Spleen (tissue), 11 donors: ENCODE measurements at regions not wholly inside any gene's neighbourhood (a gene's known extent, or its start where the extent isn't known, plus 50 kb on each side); places are given as distances from the start of the nearest gene placed in this dataset.
"Not testable (repeated sequence)": the region's sequence is repeated elsewhere in the genome, so short reads cannot be mapped to it uniquely, and the experiment has no call there.

Source experiments
- DNase-seq: peaks from one replicate; pipeline ENCODE4 v3.0.0-alpha.2; 2020
- H3K27ac ChIP-seq, 8 donors: fragments of 200-600 bp; sonication (generic) in 7 of 8; 1 replicate in 4 of 8; 2 replicates in 4 of 8; pipeline versions ENCODE4 v1.5.0 to v1.8.0; 2016 to 2021; ENCODE audit warnings: inconsistent platforms in 4 of 8, mild to moderate bottlenecking in 4 of 8, moderate library complexity in 1 of 8
- H3K27me3 ChIP-seq, 7 donors: fragments of 200-600 bp; sonication (generic) in 6 of 7; replicated peaks in 1 of 7; 1 replicate in 4 of 7; 2 replicates in 3 of 7; pipeline versions ENCODE4 v1.5.0 to v1.8.0; 2016 to 2021; ENCODE audit warnings: inconsistent platforms in 3 of 7, mild to moderate bottlenecking in 1 of 7
- H3K36me3 ChIP-seq, 6 donors: fragments of 200-600 bp; sonication (generic) in 5 of 6; 1 replicate in 4 of 6; 2 replicates in 2 of 6; pipeline versions ENCODE4 v1.5.0 to v1.8.0; 2016 to 2021; ENCODE audit warnings: inconsistent platforms in 2 of 6
- H3K4me1 ChIP-seq, 6 donors: fragments of 200-600 bp; sonication (generic) in 5 of 6; 1 replicate in 3 of 6; 2 replicates in 3 of 6; pipeline versions ENCODE4 v1.5.0 to v1.8.0; 2016 to 2021; ENCODE audit warnings: inconsistent platforms in 3 of 6
- H3K4me3 ChIP-seq, 8 donors: fragments of 200-600 bp; sonication (generic) in 7 of 8; 1 replicate in 4 of 8; 2 replicates in 4 of 8; pipeline versions ENCODE4 v1.5.0 to v1.8.0; 2016 to 2021; ENCODE audit warnings: inconsistent platforms in 4 of 8, mild to moderate bottlenecking in 4 of 8, moderate library complexity in 2 of 8
- H3K9me3 ChIP-seq, 8 donors: fragments of 200-600 bp; sonication (generic) in 7 of 8; 1 replicate in 4 of 8; 2 replicates in 4 of 8; pipeline versions ENCODE4 v1.5.0 to v1.8.0; 2016 to 2021; ENCODE audit warnings: inconsistent platforms in 4 of 8
- CTCF ChIP-seq, 11 experiments: fragments of 200-600 bp in 7 of 11; fragments of 450-650 bp in 4 of 11; sonication (generic) in 4 of 11; IDR thresholded peaks in 8 of 11; conservative IDR thresholded peaks in 3 of 11; 1 replicate in 7 of 11; 2 replicates in 4 of 11; pipeline versions ENCODE4 v1.4.0 to v1.8.0; 2016 to 2021; ENCODE audit warnings: antibody characterized with exemption in 11 of 11, inconsistent platforms in 4 of 11, mild to moderate bottlenecking in 1 of 11
- POLR2A ChIP-seq, 3 donors: fragments of 450-650 bp; IDR thresholded peaks; one replicate each; pipeline ENCODE4 v1.5.1; 2017; ENCODE audit warnings: antibody characterized with exemption in 3 of 3, mild to moderate bottlenecking in 1 of 3
- POLR2AphosphoS5 ChIP-seq, 3 donors: sonication (generic); formaldehyde crosslinking; IDR thresholded peaks; one replicate each; pipeline ENCODE4 v1.5.1; 2017; ENCODE audit warnings: antibody characterized with exemption in 3 of 3
- WGBS, 5 donors: extraction: QIAGEN DNeasy Blood & Tissue Kit in 3 of 5; methylation state at CpG; one replicate each; pipeline versions ENCODE4 v1.1.5 to v1.1.7; 2013 to 2018; 5-methylcytosine and 5-hydroxymethylcytosine counted together
- intact Hi-C: fragments of 100-400 bp; cut with DNase I; formaldehyde crosslinking; loops from one replicate; pipeline ENCODE4 v1.15.0; 2023; ENCODE audit warnings: low total_unique reads
- donor health status: healthy with polysubstance abuse.
- donor health status: DM: no; HTN: no; CAD: no; lungs with moderate emphysema.
- donor health status: DM: no; HTN: no; CAD: no.
- donor health status: Bipolar disorder and iron deficiency.
- donor health status: healthy.
- donor health status: DM: no; HTN: no; CAD: no.
- donor health status: DM: yes; HTN: yes; CAD: no.

- Histone ChIP-seq H3K27ac (peak overlapping the region in 7 of 8 donors; percentile 35 to 82 (median 71)), H3K27me3 (no peaks in the 10 kb centered on the region), H3K9me3 (no peaks in the 10 kb centered on the region), H3K4me3 (peak overlapping the region in 1 of 8 donors; percentile 25), H3K4me1 (peaks cover 0 to 41% (median 15%) of the 10 kb centered on the region in 6 donors), H3K36me3 (peaks cover 0 to 24% (median 0%) of the 10 kb centered on the region in 6 donors)
- 39 to 71% (median 56%) methylated on average over 5 of the region's 5 CpGs for WGBS, 5 donors
- TF ChIP-seq POLR2AphosphoS5 (IDR thresholded peaks at IDR 0.05): no peak
- TF ChIP-seq POLR2A (IDR thresholded peaks at IDR 0.05): no peak
- TF ChIP-seq CTCF (IDR thresholded peaks at IDR 0.05 in 8 of 11, conservative IDR thresholded peaks at IDR 0.05 in 3 of 11): no peak
- intact Hi-C loops: no loop called here
- no peak for DNase-seq
Measured at GRCh38 chr16:29126616-29127015, 141.8 kb downstream of the LAT start.

GRCh38 chr16:29126057-29126494, 141.2 kb downstream of the LAT start:
- peak overlapping the region in 7 of 8 donors; percentile 35 to 82 (median 71) for H3K27ac ChIP-seq
- no peaks in the 10 kb centered on the region for H3K9me3 ChIP-seq
- peak overlapping the region in 1 of 8 donors; percentile 25 for H3K4me3 ChIP-seq
- 36 to 72% (median 44%) methylated on average over 15 of the region's 15 CpGs for WGBS, 5 donors
- no peaks in the 10 kb centered on the region for H3K27me3 ChIP-seq
- H3K4me1 ChIP-seq: peaks cover 0 to 40% (median 15%) of the 10 kb centered on the region in 6 donors
- intact Hi-C loops: no loop called here
- TF ChIP-seq POLR2A (IDR thresholded peaks at IDR 0.05): no peak
- no peak for TF ChIP-seq CTCF (IDR thresholded peaks at IDR 0.05 in 8 of 11, conservative IDR thresholded peaks at IDR 0.05 in 3 of 11)
- TF ChIP-seq POLR2AphosphoS5 (IDR thresholded peaks at IDR 0.05): peak; percentile 33 to 72 (median 54)
- peak; percentile 87 for DNase-seq
- peaks cover 0 to 25% (median 0%) of the 10 kb centered on the region in 6 donors for H3K36me3 ChIP-seq

- TF ChIP-seq POLR2AphosphoS5 (IDR thresholded peaks at IDR 0.05) (no peak), CTCF (IDR thresholded peaks at IDR 0.05 in 8 of 11, conservative IDR thresholded peaks at IDR 0.05 in 3 of 11) (no peak), POLR2A (IDR thresholded peaks at IDR 0.05) (no peak)
- Histone ChIP-seq H3K36me3 (peaks cover 0 to 19% (median 0%) of the 10 kb centered on the region in 6 donors), H3K4me1 (peaks cover 0 to 33% (median 11%) of the 10 kb centered on the region in 6 donors), H3K9me3 (no peaks in the 10 kb centered on the region), H3K27me3 (no peaks in the 10 kb centered on the region), H3K4me3 (no peak overlapping the region), H3K27ac (peak overlapping the region in 1 of 8 donors; percentile 82)
- 82 to 94% (median 90%) methylated on average over 8 of the region's 8 CpGs for whole genome bisulfite sequencing, 5 donors
- DNase-seq: no peak
- intact Hi-C loops: no loop called here
Measured at GRCh38 chr16:29124828-29125227, 140.0 kb downstream of the LAT start.

GRCh38 chr16:29124162-29124561, 139.3 kb downstream of the LAT start:
- peaks cover 0 to 14% (median 0%) of the 10 kb centered on the region in 6 donors for H3K36me3 ChIP-seq
- DNase-seq, H3K4me3 ChIP-seq, H3K27ac ChIP-seq, intact Hi-C loops, H3K27me3 ChIP-seq, H3K9me3 ChIP-seq: not testable (repeated sequence)
- 95 to 97% (median 96%) methylated on average over 7 of the region's 7 CpGs for WGBS, 5 donors
- H3K4me1 ChIP-seq: peaks cover 0 to 29% (median 7%) of the 10 kb centered on the region in 6 donors

- H3K27ac ChIP-seq, H3K27me3 ChIP-seq, H3K9me3 ChIP-seq, intact Hi-C loops, H3K4me3 ChIP-seq, DNase-seq: not testable (repeated sequence)
- H3K4me1 ChIP-seq: peaks cover 0 to 35% (median 6%) of the 10 kb centered on the region in 6 donors
- peaks cover 0 to 36% (median 5%) of the 10 kb centered on the region in 6 donors for H3K36me3 ChIP-seq
- WGBS, 5 donors: 81 to 91% (median 86%) methylated on average over 9 to 11 of the region's 11 CpGs
Measured at GRCh38 chr16:29120680-29121079, 135.8 kb downstream of the LAT start.

- Histone ChIP-seq H3K4me1 (peaks cover 0 to 46% (median 14%) of the 10 kb centered on the region in 6 donors), H3K4me3 (peak overlapping the region in 1 of 8 donors; percentile 15), H3K27ac (peak overlapping the region in 5 of 8 donors; percentile 36 to 74 (median 64)), H3K36me3 (peaks cover 0 to 52% (median 9%) of the 10 kb centered on the region in 6 donors)
- H3K9me3 ChIP-seq, intact Hi-C loops, DNase-seq, H3K27me3 ChIP-seq: not testable (repeated sequence)
- WGBS, 5 donors: 41 to 71% (median 50%) methylated on average over 12 to 14 of the region's 15 CpGs
Measured at GRCh38 chr16:29118301-29118957, 133.6 kb downstream of the LAT start.
